IPS-15b (cell line): ENCODE measurements at regions not wholly inside any gene's neighbourhood (a gene's known extent, or its start where the extent isn't known, plus 50 kb on each side); places are given as distances from the start of the nearest gene placed in this dataset.
A peak's percentile ranks its signal among the peaks of the same experiment; 100 is the strongest.

ENCODE experiments used
- H3K27me3 ChIP-seq: one replicate; pipeline ENCODE4 v1.6.1; 2013; ENCODE audit warnings: low read length; ENCODE audit not compliant: control insufficient read depth, insufficient read depth
- H3K36me3 ChIP-seq: one replicate; pipeline ENCODE4 v1.6.1; 2013; ENCODE audit warnings: low read length; ENCODE audit not compliant: control insufficient read depth, insufficient read depth
- H3K4me1 ChIP-seq: one replicate; pipeline ENCODE4 v1.6.1; 2013; ENCODE audit warnings: mild to moderate bottlenecking, low read length; ENCODE audit not compliant: control insufficient read depth, insufficient read depth
- H3K4me3 ChIP-seq: one replicate; pipeline ENCODE4 v1.5.1; 2013; ENCODE audit warnings: low read depth, low read length
- H3K9ac ChIP-seq: one replicate; pipeline ENCODE4 v1.6.1; 2013; ENCODE audit warnings: low read depth, mild to moderate bottlenecking, low read length
- H3K9me3 ChIP-seq: one replicate; pipeline ENCODE4 v1.6.1; 2013; ENCODE audit warnings: mild to moderate bottlenecking, low read length; ENCODE audit not compliant: control insufficient read depth, insufficient read depth

GRCh38 chr5:3139499-3139931, 388.0 kb upstream of the IRX2 start:
- Histone ChIP-seq H3K4me3 (no peak overlapping the region), H3K27me3 (peaks cover 3% of the 10 kb centered on the region)

GRCh38 chr5:3131161-3131560, 379.7 kb upstream of the IRX2 start:
- no peak overlapping the region for H3K4me3 ChIP-seq
- no peaks in the 10 kb centered on the region for H3K9me3 ChIP-seq
- H3K36me3 ChIP-seq: no peaks in the 10 kb centered on the region
- H3K27me3 ChIP-seq: no peaks in the 10 kb centered on the region
- no peak overlapping the region for H3K9ac ChIP-seq
- H3K4me1 ChIP-seq: no peaks in the 10 kb centered on the region

More at GRCh38 chr5:3139499-3139931, 388.0 kb upstream of the IRX2 start:
- Histone ChIP-seq H3K9me3 (no peaks in the 10 kb centered on the region), H3K9ac (no peak overlapping the region), H3K4me1 (no peaks in the 10 kb centered on the region), H3K36me3 (no peaks in the 10 kb centered on the region)

GRCh38 chr5:3129252-3129651, 377.8 kb upstream of the IRX2 start:
- Histone ChIP-seq H3K9ac (no peak overlapping the region), H3K4me1 (peaks cover 8% of the 10 kb centered on the region), H3K4me3 (no peak overlapping the region), H3K9me3 (no peaks in the 10 kb centered on the region), H3K27me3 (no peaks in the 10 kb centered on the region), H3K36me3 (no peaks in the 10 kb centered on the region)

GRCh38 chr5:3127423-3127911, 376.0 kb upstream of the IRX2 start:
- Histone ChIP-seq H3K4me1 (peaks cover 23% of the 10 kb centered on the region), H3K27me3 (peaks cover under 1% of the 10 kb centered on the region), H3K4me3 (no peak overlapping the region), H3K36me3 (no peaks in the 10 kb centered on the region), H3K9ac (no peak overlapping the region), H3K9me3 (no peaks in the 10 kb centered on the region)

GRCh38 chr5:3126639-3127038, 375.2 kb upstream of the IRX2 start:
- no peaks in the 10 kb centered on the region for H3K36me3 ChIP-seq
- no peak overlapping the region for H3K4me3 ChIP-seq
- no peaks in the 10 kb centered on the region for H3K9me3 ChIP-seq
- H3K9ac ChIP-seq: no peak overlapping the region
- peaks cover 8% of the 10 kb centered on the region for H3K27me3 ChIP-seq
- H3K4me1 ChIP-seq: peaks cover 30% of the 10 kb centered on the region

- no peaks in the 10 kb centered on the region for H3K36me3 ChIP-seq
- peaks cover 43% of the 10 kb centered on the region for H3K4me1 ChIP-seq
- no peak overlapping the region for H3K9ac ChIP-seq
- H3K27me3 ChIP-seq: peaks cover 24% of the 10 kb centered on the region
- H3K9me3 ChIP-seq: no peaks in the 10 kb centered on the region
- H3K4me3 ChIP-seq: no peak overlapping the region
Measured at GRCh38 chr5:3124410-3124809, 372.9 kb upstream of the IRX2 start.

- H3K9me3 ChIP-seq: no peaks in the 10 kb centered on the region
- H3K36me3 ChIP-seq: no peaks in the 10 kb centered on the region
- H3K4me3 ChIP-seq: no peak overlapping the region
- H3K27me3 ChIP-seq: peaks cover 26% of the 10 kb centered on the region
- no peak overlapping the region for H3K9ac ChIP-seq
- H3K4me1 ChIP-seq: peaks cover 47% of the 10 kb centered on the region
Measured at GRCh38 chr5:3123763-3124157, 372.3 kb upstream of the IRX2 start.

GRCh38 chr5:3122985-3123762, 371.7 kb upstream of the IRX2 start:
- Histone ChIP-seq H3K27me3 (peaks cover 28% of the 10 kb centered on the region), H3K36me3 (no peaks in the 10 kb centered on the region), H3K9ac (no peak overlapping the region), H3K9me3 (no peaks in the 10 kb centered on the region), H3K4me1 (peaks cover 52% of the 10 kb centered on the region), H3K4me3 (peak overlapping the region; percentile 9)

GRCh38 chr5:3122216-3122615, 370.7 kb upstream of the IRX2 start:
- Histone ChIP-seq H3K27me3 (peaks cover 28% of the 10 kb centered on the region), H3K9me3 (no peaks in the 10 kb centered on the region), H3K4me3 (no peak overlapping the region), H3K36me3 (no peaks in the 10 kb centered on the region), H3K9ac (no peak overlapping the region), H3K4me1 (peaks cover 56% of the 10 kb centered on the region)

GRCh38 chr5:3121813-3122212, 370.3 kb upstream of the IRX2 start:
- H3K9me3 ChIP-seq: no peaks in the 10 kb centered on the region
- H3K9ac ChIP-seq: no peak overlapping the region
- peaks cover 60% of the 10 kb centered on the region for H3K4me1 ChIP-seq
- H3K4me3 ChIP-seq: no peak overlapping the region
- H3K27me3 ChIP-seq: peaks cover 28% of the 10 kb centered on the region
- no peaks in the 10 kb centered on the region for H3K36me3 ChIP-seq

- Histone ChIP-seq H3K36me3 (no peaks in the 10 kb centered on the region), H3K9me3 (no peaks in the 10 kb centered on the region), H3K9ac (no peak overlapping the region), H3K4me3 (no peak overlapping the region), H3K4me1 (peaks cover 67% of the 10 kb centered on the region), H3K27me3 (peaks cover 37% of the 10 kb centered on the region)
Measured at GRCh38 chr5:3120028-3120427, 368.6 kb upstream of the IRX2 start.

GRCh38 chr5:3119435-3119834, 368.0 kb upstream of the IRX2 start:
- Histone ChIP-seq H3K27me3 (peaks cover 37% of the 10 kb centered on the region), H3K4me1 (peaks cover 64% of the 10 kb centered on the region), H3K36me3 (no peaks in the 10 kb centered on the region), H3K9me3 (no peaks in the 10 kb centered on the region), H3K4me3 (no peak overlapping the region), H3K9ac (no peak overlapping the region)
